GM18519 (cell line): ENCODE measurements at regions not wholly inside any gene's neighbourhood (a gene's known extent, or its start where the extent isn't known, plus 50 kb on each side); places are given as distances from the start of the nearest gene placed in this dataset.

Source experiments
- ATAC-seq: cut with Tn5 transposase; IDR thresholded peaks from one replicate; pipeline ENCODE4 v1.9.1; 2021; ENCODE audit warnings: mild to moderate bottlenecking, moderate library complexity; ENCODE audit not compliant: unreplicated experiment, low FRiP score

DNA sequence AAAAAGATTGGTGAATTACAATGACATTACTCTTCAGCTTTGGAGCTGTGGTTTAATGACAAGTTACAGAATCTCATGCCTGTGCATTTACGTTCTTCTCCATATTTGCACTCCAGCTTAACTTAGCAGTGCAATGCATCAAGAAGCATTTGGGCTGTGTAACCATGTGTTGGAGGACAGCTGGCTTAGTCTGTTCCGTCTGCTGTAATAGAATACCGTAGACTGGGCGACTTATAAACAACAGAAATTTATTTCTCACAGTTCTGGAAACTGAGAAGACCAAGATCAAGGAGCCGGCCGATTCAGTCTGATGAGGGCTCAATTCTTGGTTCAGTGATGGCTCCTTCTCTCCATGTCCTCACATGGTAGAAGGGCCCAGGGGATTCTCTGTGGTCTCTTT is 943.5 kb downstream of the BCL11B start:
- ATAC-seq, result no peak

DNA sequence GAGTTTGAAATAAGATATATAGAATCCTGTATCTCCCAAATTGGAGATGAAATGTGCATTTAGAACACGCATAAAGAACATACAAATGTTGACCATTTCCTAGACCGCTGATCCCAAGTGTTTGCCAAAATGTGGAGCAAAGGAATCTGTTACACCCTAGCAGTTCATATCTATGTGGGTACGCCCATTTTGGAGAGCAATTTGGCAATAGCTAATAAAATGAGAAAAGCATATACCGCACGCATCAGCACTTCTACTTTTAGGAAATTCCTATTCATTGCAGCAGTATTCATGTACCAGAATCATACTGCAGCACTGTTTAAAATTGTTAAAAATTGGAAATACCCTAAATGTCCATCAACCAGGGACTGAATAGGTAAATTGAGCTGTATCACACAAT is 937.8 kb downstream of the BCL11B start:
- no peak for ATAC-seq

DNA sequence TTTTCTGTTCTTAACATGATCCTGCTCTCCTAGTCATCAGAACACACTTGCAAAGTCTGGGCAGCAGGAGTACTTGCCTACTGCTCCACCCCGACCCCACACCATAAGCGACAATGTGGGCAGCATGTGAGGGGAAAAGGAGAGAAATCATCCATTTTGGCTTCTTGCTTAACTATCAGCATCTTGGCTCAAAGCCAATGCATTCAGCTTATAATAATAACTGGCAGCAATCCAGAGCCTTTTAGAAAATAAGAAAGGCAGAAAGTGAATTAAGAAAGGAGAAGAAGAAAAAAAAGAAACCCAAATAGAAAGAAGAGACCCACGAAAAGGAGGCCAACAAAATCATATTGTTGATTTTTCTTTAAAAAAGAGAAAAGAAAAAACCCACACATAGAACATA is 930.8 kb downstream of the BCL11B start:
- no peak for ATAC-seq

DNA sequence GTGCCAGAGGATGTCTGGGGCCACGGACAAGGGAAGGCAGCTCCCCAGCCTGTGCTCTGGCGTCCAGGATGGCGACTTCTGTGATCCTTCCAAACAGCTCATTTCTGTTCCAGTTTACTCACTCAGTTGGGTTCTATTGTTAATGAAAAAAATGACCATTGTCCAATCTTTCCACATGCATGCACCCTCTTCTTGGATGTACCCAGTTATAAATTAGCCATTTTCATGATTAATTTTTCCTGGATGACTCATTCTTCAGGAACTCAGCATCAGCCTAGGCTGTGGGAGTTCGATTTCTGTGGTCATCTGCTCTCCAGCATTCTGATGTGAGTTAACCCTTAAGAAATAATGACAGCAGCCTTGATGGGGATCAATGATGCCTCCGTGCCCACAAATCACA is 926.8 kb downstream of the BCL11B start:
- no peak for ATAC-seq

DNA sequence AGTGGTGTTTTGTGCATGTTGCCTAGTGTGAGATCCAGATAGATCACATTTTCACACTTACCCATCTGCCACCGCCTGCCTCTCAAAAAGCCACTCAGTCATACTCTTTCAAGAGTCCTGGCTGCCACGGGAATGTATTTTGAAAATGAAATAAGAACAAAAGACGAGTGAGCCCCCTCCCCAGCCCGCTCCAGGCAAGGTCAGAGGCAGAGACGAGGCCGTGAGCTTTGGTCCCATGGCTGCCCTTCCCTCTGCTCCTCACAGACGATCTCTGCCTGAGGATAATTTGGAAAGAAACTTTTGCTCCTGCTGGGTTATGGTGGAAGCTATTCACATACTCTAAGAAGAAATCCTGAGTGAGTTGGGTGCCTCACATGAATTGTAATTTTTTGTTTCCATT is 924.3 kb downstream of the BCL11B start:
- no peak for ATAC-seq

DNA sequence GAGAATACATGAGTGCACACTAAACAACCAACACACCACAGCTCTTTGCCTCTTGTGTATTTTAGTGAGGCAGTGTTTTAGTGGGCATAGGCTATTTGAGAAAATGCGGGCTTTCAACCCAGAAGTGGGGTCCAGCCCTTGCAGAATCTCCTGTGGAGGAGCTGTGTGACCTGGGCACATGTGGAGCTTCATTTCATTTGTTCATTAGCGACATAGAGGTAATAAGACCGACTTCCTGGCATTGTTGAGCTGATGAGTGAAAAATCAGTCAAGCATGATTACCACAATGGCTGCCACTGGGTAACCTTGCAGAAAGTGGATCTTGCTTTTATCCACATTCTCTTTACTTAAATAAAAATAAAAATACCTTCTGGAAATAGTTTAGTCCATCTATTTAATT is 923.5 kb downstream of the BCL11B start:
- ATAC-seq, result no peak

DNA sequence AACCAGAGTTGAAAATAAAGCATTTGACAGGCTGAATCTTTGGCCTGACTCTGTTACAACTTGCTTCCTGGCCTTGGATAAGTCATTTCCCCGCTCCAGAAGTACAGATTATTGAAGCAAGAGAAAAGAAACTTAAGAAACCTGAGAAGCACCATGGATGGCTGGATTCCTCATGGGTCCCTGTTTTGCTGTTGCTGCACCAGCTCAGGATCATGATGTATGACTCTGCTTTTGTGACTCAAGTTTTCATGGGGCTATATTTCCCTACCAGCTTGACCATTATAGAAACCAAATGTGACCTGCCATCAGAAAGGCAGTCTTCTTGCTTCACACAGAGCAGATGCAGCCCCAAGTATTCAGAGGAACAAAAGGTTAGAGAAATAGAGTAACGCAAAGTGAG is 921.8 kb downstream of the BCL11B start:
- ATAC-seq, result no peak

DNA sequence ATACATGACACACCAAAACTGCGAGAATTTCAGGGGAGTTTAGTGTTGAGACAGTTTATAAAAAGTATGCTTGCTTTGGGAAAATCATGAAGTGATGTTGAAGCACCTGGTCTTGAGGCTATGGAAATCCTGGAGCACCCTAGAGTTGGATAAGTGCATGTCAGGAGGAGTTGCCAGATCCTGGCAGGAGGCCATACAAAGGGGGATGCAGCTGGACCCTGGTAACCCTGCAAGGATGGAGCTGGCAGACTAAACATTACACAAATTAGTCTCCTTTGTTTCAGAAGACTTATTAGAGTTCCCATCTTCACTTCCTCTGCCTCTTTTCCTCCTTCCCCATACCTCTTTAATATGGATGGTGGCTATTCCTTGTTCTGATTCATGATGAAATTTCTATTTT is 907.0 kb downstream of the BCL11B start:
- ATAC-seq, result no peak

DNA sequence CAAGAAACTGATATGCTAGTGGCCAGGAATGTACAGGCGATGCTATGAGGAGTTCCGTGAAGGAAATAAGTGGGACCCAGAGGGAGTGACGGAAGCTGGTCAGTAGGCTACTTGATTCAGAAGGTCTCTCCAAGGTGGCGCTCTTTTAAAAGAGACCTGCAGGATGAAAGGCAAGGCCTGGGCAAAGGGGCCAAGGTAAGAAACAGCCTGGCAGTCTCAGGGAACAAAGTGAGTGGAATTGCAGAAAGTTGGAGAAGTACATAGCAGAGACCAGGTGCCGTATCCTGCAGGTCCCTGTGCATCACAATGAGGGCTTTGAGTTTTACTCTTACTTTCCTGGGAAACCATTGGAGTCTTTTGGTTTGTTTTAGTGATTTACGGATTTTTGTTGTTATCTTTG is 905.6 kb downstream of the BCL11B start:
- no peak for ATAC-seq

DNA sequence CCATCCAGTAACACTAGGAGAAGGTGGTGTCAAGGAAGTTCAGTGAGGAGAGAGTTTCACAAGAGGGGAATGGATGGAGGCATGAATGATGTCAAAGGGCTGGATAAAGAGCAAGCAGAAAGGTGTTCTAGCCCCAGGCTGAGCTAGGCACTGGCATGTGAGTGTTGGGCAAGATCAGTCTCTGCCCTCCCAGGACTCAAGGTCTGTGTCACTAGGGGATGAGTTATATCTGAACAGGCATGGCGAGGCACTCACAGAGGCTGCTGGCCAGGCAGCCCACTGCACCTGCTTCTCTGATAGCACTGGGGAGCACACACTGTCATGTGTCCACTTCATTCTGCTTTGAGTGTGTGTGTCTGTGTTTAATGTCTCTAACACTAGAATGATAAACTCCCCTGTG is 903.8 kb downstream of the BCL11B start:
- no peak for ATAC-seq

DNA sequence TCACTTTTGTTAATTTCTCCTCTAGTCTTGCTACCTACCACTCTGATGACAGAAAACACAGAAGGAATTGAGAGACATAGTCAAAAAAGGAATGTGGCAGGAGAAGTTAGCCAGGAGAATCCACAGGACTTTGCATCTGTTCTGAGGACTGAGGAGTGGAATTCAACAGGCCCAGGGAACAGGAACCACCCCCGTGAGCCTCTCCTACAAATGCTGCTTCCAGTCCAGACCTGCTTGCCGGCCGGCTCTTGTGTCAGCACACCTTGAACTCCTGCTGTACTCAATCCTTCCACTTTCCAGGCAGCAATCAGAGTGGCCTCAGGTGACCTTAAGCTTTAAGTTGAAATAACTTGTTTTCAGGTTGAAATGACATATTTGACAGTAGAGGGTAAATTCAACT is 903.1 kb downstream of the BCL11B start:
- no peak for ATAC-seq

DNA sequence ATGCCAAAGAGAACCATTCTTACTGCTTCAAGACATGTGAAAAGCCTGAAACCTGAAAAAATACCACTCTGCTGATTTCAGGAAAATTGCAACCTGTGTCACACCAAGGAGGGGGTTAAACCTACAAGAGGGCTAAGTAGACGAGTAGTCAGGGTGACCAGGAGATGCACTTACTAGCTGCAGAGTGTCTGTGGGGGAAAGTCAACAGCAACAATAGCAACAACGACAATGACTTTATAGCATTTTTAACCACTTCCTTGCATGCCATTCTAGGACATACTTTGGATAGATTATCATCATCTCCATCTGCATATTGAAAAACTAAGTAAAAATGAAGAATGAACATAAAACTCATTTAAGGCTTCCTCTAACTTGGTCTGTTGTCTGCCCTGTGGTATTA is 902.7 kb downstream of the BCL11B start:
- no peak for ATAC-seq

DNA sequence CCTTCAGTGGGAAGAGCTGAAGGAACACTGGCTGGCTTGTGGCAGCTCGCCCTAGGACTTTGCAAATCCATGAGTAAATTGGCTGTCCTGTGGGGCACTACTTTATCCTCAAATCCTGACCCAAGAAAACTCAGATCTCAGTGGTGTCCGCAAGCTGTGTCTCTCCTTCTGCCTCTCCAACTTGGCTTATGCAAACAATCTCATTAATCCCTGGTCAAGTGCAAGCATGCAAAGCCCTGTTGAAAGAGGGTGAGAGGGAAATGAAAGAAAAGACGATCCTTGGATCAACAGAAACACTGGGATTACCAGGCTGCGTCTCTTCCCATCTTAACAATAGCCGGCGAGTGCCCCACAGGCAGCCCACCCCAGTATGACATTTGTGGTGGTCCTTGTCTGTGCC is 901.6 kb downstream of the BCL11B start:
- ATAC-seq, result no peak

DNA sequence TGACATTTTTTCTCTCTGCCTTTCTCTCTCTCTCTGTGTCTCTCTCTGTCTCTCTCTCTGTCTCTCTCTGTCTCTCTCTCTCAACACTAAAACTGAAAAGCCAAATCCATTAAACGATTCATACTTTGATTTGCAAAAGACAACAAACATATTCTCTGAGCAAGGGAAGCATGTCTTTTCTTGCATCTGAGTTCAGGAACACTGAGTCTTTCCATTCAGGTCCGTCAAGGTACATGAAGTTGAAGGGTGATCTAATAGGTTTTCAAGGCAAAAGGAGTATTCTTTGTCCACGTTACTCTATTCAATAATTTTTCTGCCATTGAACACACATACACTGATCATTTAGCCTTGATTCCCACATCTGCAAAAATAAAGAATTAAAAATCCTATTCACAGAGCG is 900.9 kb downstream of the BCL11B start:
- no peak for ATAC-seq

DNA sequence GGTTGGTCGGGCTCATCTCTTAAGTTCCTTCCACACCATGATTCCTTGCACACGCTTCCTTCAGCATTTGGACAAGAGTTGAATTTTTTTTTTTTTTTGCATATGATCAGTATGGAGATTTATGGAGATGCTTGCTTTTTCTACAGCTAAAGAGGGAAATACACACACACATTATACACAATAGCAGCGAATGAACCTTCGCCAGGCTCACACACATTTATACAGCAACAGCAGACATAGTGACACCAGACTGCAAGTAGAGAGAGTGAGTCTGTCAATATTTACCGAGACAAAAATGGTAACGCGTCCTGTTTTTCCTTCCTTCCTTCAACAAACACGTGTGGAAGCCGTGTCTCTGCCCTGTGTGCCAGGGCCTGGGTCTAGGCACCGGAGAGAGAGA is 897.9 kb downstream of the BCL11B start:
- no peak for ATAC-seq

DNA sequence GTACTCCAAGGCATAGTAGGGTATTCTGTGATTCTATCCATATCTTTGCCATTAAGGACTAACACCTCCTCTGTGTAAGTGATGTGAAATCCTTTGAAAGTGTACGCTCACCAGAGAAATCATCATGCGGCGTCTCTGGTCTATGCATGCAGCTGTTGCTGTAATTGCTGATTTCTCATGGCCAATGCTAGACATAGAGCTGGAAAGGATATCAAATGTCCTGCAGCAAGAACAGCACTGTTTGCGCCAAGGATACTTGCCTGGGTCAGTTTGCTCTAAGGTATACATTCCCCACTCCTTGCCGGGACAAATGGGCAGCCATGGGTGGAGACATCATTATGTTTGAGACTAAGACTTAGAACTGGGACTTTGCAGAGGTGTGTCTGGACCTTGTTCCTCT is 896.4 kb downstream of the BCL11B start:
- no peak for ATAC-seq

DNA sequence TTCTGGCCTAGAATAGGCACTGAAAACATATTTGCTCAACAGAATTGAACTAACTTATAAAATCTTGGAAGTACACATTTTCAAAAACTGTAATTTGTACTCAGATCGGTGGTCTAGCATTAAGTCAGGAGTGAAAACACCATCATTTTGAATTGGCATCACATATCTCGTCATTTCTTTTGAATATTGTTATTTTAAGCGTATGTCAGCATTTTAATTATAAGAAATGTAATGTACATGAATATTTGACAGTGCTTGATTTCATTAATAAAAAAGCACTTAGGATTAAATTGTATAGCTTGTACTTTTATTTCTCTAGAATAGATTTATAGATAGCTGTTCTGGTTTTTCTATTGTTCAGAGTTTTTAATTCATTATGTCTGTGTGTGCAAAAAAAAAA is 892.2 kb downstream of the BCL11B start:
- ATAC-seq, result no peak

DNA sequence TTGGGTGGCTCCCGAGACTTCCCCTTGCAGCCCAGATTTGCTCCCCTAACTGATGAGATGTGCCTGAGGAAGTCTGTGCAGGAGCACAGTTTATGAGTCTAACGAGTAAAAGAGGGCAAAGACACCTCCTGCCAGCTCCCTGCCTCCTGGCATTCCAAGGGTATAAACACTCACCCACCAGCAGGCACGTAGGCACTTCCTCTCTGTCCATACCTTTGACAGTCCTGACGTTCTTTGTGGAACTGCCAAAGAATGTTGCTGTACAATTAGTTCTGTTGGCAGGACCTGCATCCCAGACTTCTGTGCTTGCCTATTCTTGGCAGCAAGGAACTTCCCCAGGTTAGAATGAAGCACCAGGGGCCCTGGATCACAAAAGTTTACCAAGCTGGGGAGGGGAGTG is 889.3 kb downstream of the BCL11B start:
- ATAC-seq, result no peak

DNA sequence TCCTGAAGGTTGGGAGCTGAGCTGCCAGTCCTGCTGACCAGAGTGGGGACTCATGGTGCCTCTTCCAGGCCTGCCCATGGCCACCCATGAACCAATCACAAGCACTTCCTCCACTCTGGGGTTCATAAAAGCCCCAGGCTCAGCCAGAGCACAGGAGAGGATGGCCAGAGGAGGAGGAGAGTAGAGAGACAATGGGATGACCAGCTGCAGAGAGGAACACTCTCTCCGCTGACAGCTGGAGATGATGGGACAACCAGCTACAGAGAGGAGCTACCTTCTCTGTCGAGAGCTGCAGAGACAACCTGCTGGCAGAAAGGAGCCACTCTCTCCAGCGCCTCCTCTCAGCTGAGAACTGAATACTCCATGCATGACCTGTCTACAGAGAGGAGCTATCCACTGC is 886.1 kb downstream of the BCL11B start:
- no peak for ATAC-seq

DNA sequence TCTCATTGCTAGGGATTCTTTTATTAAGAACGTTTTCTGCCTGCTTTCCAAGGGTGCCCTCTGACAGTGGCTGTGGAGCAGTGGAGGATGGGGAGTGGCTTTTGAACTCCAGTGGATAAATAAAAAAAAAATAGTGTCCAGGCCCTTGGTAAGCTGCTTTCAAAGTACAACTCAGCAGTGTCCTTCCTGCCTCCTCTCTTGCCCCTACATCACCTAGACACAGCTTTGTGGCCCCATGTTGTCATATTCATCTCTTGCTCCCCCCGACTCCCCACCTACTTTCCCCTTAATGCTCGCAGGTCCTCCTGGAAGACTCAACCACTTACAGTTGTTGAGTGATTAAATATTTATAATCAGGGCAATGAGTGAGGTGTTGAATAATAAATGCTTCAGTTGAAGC is 880.9 kb downstream of the BCL11B start:
- no peak for ATAC-seq

DNA sequence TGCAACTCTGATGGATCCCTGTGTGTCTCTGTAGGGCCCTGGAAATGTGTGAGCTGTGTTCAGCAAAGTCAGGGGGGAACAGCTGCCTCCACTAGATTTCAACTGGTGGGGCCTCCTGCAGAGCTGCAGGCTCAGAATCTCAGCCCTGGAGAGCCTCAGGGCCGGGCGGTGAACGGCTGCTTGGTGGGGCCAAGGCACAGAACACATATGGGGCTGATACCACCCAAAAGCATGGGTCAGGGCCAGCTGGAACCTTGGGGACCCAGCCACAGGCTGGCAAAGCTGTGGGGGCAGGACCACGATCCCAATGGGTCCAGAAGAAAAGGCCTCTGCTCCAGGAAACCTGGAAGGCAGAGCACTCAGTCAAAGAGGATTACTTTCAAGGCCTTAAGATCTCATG is 878.5 kb downstream of the BCL11B start:
- no peak for ATAC-seq

DNA sequence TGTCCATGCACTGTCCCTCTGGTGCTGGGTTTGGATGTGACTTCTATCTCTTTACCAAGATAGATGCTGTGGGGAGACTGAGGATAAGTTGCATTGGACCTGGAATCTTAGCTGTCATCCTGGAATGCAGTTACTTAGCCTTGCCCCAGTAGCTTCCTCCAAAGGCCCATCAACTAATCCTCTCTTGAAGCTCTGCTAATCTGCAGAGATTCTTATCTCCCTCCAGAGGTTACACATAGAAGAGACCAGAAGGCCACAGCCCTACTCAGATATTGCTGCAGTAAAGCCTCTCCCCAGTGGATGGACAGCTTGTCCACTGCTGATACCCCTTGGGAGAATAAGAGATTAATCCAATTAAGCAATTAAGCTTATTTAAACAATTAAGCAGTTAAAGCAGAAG is 867.2 kb downstream of the BCL11B start:
- ATAC-seq, result no peak

DNA sequence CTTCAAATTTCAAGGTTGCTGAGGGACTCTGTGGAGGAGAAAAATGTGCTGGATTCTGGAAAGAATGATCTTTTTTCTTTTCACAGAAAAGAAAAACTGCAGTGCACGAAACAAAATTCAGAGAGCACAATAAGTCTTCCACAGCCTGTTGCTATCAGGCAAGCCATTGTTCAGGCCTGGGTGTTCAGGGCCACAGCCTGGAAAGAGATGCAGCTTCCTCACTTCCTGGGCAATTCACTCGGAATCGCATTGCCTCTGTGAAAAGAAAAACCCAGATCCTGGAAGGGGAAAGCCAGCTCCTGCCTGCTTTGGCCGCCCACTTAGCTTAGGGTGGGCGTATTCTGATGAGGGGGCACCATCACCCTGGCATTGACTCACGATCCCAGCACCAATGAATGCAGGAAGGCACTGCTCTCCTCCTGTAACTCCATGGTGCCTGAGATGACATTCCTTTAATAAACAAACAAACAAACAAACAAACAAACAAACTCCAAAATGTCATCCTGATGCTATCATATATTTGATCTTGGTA is 863.9 kb downstream of the BCL11B start:
- ATAC-seq, result no peak
